Erythroblast (primary cell): ENCODE measurements at regions not wholly inside any gene's neighbourhood (a gene's known extent, or its start where the extent isn't known, plus 50 kb on each side); places are given as distances from the start of the nearest gene placed in this dataset.
"Not testable (repeated sequence)": the region's sequence is repeated elsewhere in the genome, so short reads cannot be mapped to it uniquely, and the experiment has no call there.

Source experiments
- DNase-seq, 2 experiments: peaks; one replicate each; lab custom pipeline; 2025; lab: John Stamatoyannopoulos, UW
- GATA1 ChIP-seq: IDR thresholded peaks from 2 replicates; pipeline ENCODE4 v1.6.1; 2011; ENCODE audit warnings: low read depth, mild to moderate bottlenecking, control low read depth, low read length, moderate library complexity
- POLR2A ChIP-seq: IDR thresholded peaks from 2 replicates; pipeline ENCODE4 v1.6.1; 2011; ENCODE audit warnings: mild to moderate bottlenecking, low read length

DNA sequence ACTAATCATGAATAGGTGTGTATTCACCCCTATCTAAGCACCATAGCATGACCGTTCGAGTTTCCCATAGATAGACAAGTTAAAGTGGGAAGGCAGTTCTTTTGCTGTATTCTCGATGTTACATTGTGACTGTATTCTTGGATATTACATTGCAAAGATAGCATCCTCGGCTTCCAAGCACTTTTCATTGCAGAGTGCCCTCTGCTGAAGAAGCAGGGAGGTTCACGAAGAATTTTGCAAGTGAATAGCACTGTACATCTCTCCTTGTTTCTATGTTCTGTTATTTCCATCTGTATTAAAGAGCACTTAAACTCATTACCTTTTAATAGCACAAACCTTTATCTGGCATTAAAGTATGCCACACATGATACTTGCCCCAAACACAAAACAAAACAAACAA, 426.7 kb upstream of the ARX start:
- TF ChIP-seq POLR2A (no peak), GATA1 (no peak)
- DNase-seq: no peak

DNA sequence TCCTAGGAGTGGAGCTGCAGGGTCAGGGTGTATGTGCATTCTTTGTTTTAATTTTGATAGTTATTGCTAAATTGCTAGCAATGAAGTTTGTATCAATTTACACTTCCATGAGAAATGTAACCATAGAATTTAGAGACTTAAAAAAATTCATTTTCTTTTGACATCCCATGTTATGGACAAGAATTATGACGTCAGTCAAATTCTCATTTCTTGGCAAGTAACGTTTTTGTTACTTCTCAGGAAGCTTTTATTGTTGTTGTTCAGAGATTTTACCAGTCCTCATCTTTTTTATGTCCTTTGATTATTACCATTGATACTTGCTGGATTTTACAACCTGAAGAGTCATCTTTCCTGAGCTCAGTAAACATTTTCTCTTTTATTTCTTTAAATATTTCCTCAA, 417.5 kb upstream of the ARX start:
- no peak for DNase-seq
- TF ChIP-seq GATA1 (no peak), POLR2A (no peak)

DNA sequence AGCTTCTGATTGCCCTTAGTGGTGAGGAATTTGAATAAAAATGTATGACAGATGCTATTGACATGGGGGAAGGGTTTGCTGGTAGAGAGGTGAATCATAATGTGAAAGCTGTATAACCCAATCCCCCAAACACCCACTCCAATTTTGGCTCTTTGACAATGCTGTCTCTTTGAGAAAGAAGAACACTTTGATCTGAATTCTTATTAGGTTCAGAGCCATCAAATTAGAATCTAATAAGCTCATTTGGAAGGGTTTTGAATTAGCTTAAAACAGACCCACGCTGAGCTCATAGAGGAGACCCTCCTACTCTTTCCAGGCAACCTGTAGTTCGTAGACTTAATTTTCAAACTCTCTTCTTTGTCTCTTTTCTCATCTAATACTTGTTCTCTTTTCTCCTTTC, 416.6 kb upstream of the ARX start:
- TF ChIP-seq POLR2A: no peak
- TF ChIP-seq GATA1: no peak
- DNase-seq: no peak

DNA sequence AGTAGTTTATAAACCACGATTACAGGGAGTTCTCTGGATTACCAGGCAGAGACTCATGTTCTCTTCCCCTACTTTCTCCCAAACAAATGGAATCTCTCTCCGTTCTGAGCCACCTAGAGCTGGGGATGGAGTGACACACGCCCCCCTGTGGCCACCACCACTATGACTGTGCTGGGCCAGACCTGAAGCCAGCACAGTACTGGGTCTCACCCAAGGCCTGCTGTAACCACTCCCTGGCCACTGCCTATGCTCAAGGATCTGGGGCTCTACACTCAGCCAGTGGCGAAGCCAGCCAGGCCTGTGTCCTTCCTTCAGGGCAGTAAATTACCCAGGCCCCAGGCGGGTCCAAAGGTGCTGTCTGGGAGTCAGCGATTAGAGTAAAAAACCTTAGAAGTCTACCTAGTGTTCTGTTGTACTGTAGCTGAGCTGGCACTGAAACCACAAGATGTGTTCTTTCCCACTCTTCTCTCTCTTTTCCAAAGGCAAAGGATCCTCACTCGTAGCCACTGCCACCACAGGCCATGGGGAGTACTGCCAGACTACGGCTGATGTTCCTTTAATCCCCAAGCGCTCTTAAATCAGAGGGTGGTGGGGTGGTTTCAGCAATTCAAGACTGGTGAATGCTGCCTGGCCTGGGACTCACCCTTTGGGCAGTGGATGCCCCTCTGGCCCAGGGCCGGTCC, 412.2 kb upstream of the ARX start:
- peak in 1 of 2 experiments; percentile 0 for DNase-seq
- TF ChIP-seq POLR2A: no peak
- TF ChIP-seq GATA1: no peak

DNA sequence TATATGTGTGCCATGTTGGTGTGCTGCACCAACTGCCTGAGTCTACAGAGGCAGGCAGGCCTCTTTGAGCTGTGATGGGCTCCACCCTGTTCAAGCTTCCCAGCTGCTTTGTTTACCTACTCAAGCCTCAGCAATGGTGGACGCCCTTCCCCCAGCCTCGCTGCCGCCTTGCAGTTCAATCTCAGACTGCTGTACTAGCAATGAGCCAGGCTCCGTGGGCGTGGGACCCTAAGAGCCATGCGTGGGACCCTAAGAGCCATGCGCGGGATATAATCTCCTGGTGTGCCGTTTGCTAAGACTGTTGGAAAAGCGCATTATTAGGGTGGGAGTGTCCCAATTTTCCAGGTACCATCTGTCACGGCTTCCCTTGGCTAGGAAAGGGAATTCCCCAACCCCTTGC, 388.4 kb upstream of the ARX start:
- not testable (repeated sequence) for DNase-seq

DNA sequence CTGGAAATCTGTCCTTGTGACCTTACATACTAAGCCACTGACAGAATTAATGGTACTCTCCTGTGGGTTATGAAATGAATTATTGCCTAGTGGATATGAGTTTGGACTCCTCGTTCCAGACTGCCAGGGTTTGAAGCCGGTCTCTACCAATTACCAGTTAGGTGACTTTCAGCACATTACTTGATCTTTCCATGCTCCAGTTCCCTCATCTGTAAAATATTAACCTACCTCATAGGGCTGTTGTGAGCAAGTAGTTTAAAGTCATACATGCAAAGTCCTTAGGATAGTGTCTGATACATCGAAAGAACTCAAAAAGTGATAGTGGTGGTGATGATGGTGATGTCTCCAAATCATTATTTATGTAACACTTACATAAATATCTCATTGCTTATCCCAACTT, 373.5 kb upstream of the ARX start:
- DNase-seq: no peak
- TF ChIP-seq GATA1 (no peak), POLR2A (no peak)

DNA sequence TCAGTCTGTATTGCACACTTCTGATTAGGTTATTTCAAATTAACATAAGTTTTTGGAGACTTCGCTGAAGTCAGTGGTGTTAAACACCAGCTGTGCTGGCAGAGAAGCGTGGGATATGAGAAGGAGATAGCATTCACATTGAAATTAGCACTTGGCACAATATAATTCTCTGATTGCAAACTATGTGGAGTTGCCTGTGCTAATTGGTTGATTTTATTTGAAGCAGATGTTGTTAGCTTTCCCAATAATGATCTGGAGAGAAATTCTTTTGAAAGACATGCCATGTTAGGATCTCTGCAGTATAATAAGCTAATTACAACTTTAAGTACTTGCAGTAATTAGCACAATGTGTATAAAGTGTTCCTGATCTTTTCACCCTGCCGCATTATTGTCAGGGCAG, 367.4 kb upstream of the ARX start:
- TF ChIP-seq GATA1 (no peak), POLR2A (no peak)
- no peak for DNase-seq

DNA sequence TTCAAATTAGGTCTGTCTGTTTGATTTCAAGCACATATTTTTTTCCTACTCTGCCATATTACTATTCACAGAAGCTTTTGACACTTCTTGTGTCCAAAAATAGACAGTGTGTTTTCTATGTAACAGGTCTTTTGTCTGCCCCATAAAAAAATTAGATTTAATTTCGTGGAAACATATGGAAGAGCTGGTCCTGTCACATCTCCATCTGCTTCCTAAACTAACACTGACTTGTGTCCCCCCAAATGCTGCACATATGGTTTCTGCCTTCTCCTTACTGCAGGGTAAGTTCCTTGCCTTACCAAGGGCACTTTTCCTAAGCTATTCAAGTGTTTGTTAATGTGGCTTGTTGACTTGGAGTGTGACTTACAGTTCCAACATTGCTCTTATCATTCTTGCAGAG, 340.7 kb upstream of the ARX start:
- no peak for TF ChIP-seq POLR2A
- no peak for TF ChIP-seq GATA1
- no peak for DNase-seq

DNA sequence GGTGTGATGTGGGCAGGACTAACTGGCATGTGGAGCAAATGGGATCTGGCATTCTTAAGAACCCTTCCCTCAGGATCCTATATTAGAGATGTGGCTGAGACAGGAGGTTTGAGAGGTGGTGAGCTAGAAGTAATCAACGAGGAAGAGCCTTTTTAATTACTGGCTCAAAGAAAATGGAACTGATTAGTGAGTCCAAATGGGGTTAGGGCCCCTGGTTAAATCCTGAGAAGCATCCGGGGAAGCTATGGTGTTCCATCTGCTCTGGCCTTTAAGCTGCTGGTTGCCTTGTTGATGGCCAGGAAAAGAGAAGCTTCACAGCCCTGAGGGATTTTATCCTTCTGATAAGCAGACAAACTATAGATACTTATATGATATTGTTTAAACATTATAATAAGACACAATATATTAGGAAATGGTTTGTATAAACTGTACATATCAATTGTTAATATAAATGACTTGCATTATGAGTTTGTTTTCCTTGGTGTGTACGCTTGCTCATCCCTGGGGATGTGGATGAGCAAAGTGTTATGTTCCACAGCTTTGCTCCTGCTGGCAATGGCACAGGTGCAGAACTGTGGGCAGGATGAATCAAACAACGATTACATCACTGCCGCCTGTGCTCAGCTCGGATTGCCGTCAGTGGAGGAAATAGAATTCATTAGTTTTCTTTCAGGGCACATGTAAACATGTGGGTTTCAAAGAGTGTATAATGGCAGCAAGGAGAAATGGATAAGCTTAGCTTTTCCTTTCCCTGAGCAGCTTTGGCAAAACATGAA, 328.6 kb upstream of the ARX start:
- DNase-seq: no peak

DNA sequence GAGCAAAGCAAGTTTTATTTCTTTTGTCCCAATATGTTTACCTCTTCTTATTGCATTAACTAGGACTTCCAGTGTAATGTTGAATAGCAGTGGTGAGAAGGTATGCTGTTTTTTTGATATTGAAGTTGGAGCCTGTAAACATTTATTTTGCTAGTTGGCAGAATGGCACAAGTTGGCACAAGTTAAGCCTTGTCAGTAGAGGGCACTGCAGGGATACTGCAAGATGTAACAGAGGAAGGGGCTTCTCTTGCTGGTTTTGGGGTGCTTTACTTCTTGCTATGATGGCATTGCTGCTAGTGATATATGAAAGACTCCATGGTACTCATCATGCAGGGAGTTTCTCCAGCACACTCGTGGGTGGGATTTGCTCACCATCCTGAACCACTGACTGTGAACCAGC, 327.3 kb upstream of the ARX start:
- no peak for DNase-seq
- no peak for TF ChIP-seq GATA1
- no peak for TF ChIP-seq POLR2A

More for the DNA sequence above, 328.6 kb upstream of the ARX start:
- TF ChIP-seq GATA1: no peak
- no peak for TF ChIP-seq POLR2A

DNA sequence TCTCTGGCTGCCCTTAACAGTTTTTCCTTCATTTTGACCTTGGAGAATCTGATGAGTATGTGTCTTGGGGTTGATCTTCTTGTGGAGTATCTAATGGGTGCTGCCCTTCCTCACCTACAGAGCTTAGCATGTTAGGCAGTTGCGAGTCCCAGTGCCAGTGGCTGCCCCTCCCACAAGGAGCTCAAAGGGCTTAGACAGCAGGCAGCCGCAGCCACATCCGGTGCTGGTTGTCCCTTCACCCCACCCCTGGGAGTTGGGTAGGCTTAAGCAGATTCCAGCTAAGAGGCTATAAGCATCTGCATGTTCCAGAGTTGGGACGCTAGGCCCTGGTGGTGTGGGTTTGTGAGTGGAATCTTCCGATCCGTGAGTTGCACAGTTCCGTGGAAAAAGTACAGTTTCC, 322.1 kb upstream of the ARX start:
- no peak for TF ChIP-seq GATA1
- no peak for TF ChIP-seq POLR2A
- DNase-seq: no peak

DNA sequence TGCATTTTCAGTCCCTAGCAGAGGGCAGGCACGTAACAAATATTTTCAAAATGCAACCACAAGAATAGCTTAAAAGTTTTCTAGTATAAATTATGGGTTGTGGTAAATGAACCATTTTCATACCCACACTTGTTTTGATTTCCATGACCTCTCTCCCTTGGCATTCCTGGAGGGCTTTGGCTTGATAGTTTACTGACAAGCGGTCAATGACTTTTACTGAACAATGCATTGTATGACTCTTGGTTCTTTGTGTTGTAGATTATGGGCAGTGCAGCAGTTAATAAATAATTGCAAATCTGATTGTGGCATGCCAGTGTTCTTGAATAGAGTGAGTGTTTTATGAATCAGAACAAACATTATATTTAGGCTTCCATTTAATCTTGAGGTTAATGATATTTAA, 285.2 kb upstream of the ARX start:
- no peak for DNase-seq
- TF ChIP-seq POLR2A (no peak), GATA1 (no peak)

DNA sequence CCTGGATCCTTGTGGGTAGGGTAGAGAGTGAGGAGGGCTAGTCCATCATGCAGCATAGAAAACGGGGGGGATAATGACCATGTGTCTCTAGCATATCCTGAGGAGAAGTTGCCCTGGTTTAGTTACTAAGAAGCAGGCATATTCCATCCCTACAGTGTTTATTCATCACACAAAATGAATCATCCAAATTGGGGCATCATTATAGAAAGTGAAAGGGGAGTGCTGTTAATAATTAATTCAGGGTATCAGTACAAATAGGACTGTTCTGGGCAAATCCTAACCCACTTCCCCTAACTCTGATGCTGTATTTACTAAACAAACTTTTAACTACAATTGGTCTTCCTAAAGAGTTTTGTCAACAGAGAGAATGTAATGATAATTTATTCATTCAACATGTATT, 281.1 kb upstream of the ARX start:
- no peak for TF ChIP-seq POLR2A
- no peak for TF ChIP-seq GATA1
- no peak for DNase-seq

DNA sequence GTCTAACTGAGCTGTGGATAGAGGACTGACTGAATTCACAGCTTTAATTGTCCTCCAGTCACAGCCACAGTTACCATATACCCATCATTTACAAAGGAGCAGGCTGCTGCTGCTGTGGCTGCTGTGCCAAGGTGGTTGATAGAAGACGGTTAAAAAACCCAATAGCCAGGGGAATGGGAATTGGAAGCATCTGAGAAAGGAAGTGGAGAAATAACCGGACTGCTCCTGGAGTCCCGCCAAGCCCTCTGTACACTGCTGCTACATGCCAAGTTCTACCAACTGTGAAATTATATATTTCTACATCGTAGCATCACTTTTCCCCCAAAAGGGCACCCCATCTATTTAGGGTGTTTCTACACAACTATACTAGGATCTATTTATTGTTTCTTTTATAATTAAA, 279.7 kb upstream of the ARX start:
- no peak for TF ChIP-seq POLR2A
- TF ChIP-seq GATA1: no peak
- no peak for DNase-seq

DNA sequence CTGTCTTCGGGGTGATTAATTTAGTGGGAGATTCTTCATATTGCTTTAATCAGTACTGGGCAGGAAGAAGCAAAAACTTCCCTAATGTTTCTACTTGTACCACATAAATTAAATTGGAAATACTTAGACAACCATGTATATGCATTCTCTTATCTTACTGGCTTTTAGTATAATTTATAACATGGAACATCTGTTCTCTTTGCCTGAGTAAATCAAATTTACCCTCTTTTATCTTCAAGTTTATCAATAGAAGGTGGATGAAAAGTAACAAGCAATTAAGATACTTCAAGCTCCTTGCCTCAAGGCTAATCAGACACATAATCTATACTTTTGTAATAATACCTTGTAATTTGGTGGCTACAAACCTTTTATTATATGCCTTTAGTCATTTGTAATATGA, 274.4 kb upstream of the ARX start:
- TF ChIP-seq POLR2A: no peak
- DNase-seq: no peak
